Stimulated activated naive CD4-positive, alpha-beta T cell (primary cell): ENCODE measurements at regions not wholly inside any gene's neighbourhood (a gene's known extent, or its start where the extent isn't known, plus 50 kb on each side); places are given as distances from the start of the nearest gene placed in this dataset.
"Not testable (repeated sequence)": the region's sequence is repeated elsewhere in the genome, so short reads cannot be mapped to it uniquely, and the experiment has no call there.

ENCODE experiments used
- DNase-seq, 6 experiments: peaks; one replicate each; lab custom pipeline; 2025; lab: John Stamatoyannopoulos, UW

GRCh38 chr2:239550357-239550756 is 149.5 kb upstream of the HDAC4 start:
- no peak for DNase-seq

GRCh38 chr2:239549711-239550255 is 149.0 kb upstream of the HDAC4 start:
- no peak for DNase-seq

GRCh38 chr2:239548965-239549595 is 148.3 kb upstream of the HDAC4 start:
- no peak for DNase-seq

- DNase-seq, result no peak
These were observed 147.6 kb upstream of the HDAC4 start for GRCh38 chr2:239548451-239548871.

GRCh38 chr2:239547140-239547539 is 146.3 kb upstream of the HDAC4 start:
- DNase-seq, result not testable (repeated sequence)

GRCh38 chr2:239546541-239546940 is 145.7 kb upstream of the HDAC4 start:
- DNase-seq, result no peak

DNA sequence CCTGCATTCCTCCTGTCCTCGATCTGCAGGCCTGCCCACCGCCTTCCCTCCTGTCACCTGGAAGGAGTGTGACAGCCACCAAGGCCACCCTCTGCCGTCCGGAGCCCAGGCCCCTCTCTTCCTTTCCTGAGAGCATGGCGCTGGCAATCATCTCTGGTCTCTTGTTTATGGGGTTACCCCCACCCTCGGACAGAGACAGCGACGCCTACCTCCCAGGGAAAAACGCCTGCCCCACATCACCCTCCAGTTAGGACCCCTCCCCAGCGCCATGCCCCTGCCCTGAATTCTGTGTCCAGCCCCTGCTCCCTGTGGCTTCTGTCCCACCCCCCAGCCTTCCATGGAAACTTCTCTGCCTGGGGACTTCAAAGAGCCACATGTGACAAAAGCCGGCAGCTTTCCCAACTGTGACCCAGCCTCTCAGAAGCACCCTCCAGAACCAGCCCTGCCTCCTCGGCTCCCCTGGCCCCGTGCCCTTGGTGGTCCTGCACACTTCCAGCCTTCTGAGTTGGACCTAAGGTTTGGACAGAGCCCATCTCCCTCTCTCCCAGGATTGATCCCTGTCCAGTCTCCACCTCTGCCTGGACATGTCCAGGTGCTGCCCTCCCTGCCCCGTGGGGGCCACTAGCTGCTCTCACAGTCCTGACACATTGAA is 145.0 kb upstream of the HDAC4 start:
- DNase-seq, result no peak

DNA sequence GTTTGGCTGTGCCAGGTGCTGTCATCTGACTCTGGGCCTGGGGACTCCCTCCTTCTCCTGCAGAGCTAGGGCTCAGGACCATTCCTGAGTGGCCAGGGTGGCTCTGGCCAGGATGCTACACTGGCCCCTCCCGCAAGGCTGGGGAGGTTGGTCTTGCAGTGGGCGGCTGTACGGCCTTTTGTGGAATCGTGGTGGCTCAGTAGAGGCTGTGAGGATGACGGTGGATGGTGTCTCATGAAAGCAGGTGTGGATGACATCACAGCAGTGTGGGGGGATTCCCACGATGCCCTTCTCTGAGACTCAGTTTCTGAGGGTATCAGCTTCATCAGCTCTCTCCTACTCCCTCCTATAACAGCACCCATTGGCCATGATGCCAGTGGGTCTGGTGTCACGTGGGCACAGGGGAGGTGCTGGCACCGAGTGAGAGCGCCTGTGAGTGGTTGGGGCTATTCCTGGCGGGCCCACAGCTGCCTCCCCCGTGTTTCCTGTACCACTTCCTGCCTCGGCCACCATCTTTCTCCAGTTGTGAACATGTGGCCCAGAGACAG is 144.2 kb upstream of the HDAC4 start:
- DNase-seq, result no peak

DNA sequence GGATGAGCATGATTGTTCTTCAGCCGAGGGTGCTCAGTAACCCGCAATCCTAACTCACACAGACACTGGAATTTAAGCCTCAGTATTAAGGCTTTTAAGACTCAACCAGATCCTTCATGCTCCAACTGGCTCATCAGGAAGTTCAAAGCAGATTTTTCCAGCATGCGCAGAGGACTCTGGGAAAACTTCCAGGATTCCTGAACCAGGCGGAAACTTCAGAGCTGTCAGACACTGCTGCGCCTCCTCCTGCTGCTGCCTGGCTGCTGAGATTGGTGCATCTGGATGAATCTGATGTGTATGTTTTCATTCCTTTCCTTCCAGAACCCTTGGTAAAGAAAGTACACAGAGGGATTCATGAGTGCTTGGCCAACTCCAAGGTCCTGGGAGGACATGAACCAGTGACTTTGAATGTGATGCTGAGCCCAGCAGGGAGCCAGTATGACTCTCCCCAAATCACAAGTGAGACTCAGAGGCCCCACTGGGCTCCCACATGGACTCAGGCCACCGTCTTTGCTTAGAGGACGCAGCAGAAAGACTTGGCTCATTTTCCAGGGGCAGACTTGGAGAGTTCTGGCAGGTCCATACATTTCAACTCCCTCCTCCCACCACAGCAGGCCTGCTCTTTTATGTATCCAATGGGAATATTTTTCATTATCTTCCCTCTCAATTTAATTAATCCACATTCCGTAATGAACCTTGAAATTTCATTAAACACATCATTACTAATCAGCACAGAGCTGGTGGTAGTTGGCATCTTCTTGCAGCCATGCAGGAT is 143.5 kb upstream of the HDAC4 start:
- DNase-seq, result no peak

- no peak for DNase-seq
These were observed 142.9 kb upstream of the HDAC4 start for GRCh38 chr2:239543702-239544101.

- no peak for DNase-seq
These were observed 139.4 kb upstream of the HDAC4 start for GRCh38 chr2:239540174-239540573.

- no peak for DNase-seq
These were observed 138.9 kb upstream of the HDAC4 start for GRCh38 chr2:239539776-239540100.

- no peak for DNase-seq
These were observed 138.4 kb upstream of the HDAC4 start for GRCh38 chr2:239539083-239539775.

DNA sequence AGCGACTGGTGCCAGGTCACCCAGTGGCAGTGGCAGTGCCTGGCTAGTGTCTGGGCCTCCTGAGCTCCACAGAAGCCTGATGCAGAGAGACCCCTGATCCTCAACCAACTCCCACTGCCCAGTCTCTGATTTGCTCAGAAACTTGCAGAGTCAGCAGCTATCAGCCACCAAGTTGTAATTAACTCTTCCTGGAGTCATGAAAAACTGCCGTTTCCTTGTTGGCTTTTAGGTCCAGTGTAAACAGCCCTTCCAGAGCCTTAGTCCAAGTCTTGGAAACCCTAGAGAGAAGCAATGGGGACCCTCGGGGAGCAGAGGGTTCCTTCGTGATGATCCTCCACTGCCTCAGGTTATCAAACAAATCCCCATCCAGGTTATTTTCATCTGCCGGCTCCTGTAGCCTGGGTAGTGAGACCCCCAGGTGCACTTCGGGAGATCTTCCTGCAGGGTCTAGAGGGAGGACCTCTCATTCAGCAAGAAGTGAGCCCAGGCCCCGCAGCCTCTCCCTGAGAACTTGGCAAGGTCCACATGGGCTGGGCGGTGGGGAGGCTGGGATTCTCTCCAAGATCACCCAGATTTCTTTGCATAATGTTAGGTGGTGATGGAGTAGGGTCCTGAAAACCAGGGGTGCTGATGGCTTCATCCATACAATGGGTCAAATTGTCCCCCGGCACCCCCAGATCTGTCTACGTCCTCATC is 137.7 kb upstream of the HDAC4 start:
- no peak for DNase-seq

GRCh38 chr2:239537633-239538356 is 137.0 kb upstream of the HDAC4 start:
- no peak for DNase-seq

- no peak for DNase-seq
These were observed 135.4 kb upstream of the HDAC4 start for GRCh38 chr2:239536186-239536585.

- DNase-seq, result no peak
These were observed 134.8 kb upstream of the HDAC4 start for GRCh38 chr2:239535413-239536144.

DNA sequence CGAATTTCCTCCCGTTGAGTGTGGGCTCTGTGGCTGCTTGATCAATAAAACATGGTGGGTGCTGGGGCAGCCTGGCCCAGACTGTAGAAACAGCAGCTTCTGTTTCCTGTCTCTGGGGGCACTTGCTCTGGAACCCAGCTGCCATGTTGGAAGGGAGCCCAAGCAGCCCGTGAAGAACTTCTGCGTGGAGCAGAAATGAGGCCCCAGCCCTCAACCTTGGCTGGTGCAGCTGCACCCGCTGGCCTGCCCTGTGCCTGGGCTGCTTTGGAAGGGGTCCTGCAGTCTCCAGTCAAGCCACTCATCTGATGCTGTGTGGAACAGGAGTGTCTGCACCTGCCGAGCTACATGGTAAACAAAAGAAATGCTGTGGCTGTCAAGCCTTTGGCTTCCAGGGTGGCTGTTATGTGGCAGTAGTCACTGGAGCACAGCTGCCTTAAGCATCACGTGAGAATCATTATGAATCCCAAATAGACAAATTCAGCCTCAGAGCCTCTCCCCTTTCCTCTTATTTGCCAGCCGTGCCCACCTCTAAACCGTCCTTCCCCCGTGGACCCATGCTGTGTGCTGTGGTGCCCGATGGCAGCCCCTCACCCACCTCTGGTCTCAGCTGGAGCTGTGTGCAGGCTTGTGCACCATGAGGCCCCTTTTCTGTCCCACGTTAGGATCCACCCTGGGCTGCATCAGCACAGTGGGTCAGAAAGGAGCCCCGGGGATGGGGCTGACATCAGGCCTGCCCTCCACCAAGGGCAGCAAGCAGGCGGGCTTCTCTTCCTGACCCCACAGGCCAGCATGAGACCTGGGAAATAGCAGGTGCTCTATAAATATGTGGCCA is 134.0 kb upstream of the HDAC4 start:
- DNase-seq, result no peak
